HG03108 (cell line): ENCODE measurements at regions not wholly inside any gene's neighbourhood (a gene's known extent, or its start where the extent isn't known, plus 50 kb on each side); places are given as distances from the start of the nearest gene placed in this dataset.
"Not testable (repeated sequence)": the region's sequence is repeated elsewhere in the genome, so short reads cannot be mapped to it uniquely, and the experiment has no call there.

Experiments used
- ATAC-seq: cut with Tn5 transposase; IDR thresholded peaks from one replicate; pipeline ENCODE4 v1.9.1; 2021; ENCODE audit warnings: moderate library complexity; ENCODE audit not compliant: unreplicated experiment

- ATAC-seq, result no peak
These were observed 59.2 kb downstream of the EMX2 start for GRCh38 chr10:117601716-117602115.

- no peak for ATAC-seq
These were observed 60.5 kb downstream of the EMX2 start for GRCh38 chr10:117603081-117603480.

- ATAC-seq, result no peak
These were observed 61.2 kb downstream of the EMX2 start for GRCh38 chr10:117603726-117604125.

DNA sequence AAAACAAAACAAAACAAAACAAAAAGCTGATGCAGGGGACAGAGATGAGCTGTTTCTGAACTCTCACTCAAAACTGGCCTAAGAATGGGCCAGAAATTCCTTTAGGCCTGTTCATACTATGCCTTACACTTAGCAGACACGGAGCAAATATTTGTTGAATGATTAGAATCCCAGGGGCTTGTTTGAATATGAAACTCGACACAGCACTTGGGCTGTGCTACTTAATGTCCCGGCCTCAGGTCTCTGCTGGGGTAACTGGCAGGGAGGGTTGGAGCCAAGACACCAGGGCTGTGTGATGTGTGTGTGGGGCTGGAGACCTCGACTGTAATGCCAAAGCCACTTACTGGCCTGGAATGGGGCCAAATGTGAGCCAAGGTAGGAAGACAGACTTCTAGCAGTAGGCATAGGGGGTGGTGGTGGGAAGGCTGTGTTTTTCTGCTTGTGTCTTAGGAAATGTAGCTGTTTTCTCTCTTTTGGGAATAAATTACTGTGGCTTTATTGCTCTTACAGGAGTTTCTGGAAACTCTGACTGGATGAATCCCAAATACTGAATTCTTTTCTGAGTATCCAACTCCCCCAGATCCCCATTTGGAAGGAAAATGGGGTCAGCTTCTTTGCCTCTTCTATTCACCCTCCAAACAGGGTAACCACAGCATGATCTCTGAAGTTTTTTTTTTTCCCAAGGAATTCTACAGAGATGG is 66.7 kb downstream of the EMX2 start:
- no peak for ATAC-seq

GRCh38 chr10:117609796-117610170 is 67.2 kb downstream of the EMX2 start:
- no peak for ATAC-seq

DNA sequence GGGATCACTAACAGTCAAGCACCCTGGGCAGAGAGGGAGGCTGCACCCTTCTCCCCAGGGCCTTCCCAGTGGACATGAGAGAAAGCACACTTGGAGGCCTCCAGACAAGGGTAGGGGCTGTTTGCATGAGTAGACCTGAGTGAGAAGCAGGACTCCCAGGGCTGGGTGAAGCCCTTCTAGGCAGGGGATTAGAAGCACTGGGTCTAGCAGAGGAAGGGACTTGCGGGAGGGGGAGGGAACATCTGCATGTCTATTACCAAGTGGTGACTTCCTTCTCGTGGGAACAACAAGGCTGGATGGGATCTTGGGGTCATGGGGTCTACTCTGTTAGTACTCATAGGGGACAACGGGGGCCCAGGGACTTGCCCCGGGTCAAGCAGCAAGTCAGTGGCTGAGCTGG is 67.8 kb downstream of the EMX2 start:
- ATAC-seq, result no peak

GRCh38 chr10:117612113-117612512 is 69.6 kb downstream of the EMX2 start:
- no peak for ATAC-seq

GRCh38 chr10:117615649-117616048 is 73.1 kb downstream of the EMX2 start:
- no peak for ATAC-seq

DNA sequence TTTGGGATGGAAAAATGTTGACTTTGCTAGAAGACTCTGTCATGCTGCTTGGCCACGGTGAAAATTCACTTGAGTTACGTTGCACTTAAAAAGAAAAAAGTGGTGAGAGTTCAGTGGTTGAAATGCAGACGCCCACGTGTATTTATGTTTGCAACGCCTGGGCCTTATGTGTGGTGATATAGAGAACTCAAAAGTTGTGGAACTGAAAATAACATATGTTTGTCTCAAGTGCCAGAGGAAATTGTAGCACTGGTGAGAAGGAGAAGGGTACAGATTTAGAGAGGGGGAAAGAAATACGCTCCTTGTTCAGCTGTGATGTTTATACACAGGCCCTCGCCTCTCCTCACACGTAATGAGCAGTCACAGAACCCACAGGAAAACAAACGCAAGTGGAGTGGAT is 73.6 kb downstream of the EMX2 start:
- ATAC-seq, result no peak

DNA sequence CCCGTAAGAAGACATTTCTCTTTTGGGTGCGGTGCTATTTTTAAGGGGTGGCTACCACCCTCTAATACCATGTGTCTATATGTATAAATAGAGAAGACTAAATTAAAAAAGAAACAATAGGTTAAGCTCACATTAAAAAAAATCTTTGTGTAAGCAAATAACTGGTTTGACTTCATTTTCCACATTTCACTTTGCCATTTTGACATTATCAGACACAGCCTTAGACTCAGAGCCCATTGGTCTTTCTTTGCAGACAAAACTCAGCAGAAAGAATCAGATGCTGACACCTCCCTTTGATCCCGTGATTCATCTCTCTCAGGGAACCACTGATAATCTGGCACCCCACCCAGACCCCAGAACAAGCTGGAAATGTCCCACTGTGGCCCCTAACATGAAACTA is 74.5 kb downstream of the EMX2 start:
- no peak for ATAC-seq

DNA sequence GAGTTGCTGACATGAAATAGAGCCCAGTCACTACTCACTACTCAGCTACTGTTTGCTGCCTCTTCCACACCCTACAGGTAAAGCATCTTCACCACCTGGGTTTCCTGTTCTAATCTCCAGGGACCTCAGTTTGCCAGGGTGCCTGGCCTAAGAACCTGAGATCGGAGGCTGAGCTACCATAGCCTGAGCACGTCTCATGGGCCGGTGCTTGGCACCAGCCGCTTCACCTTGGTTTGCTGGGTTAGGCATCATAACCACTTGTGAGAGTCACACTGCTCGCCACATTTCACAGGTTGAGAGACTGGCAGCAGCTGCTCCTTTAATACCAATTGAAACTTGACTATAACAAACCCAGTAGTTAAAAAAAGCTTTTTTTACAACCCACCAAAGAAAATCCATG is 75.1 kb downstream of the EMX2 start:
- ATAC-seq, result no peak

- ATAC-seq, result no peak
These were observed 76.7 kb downstream of the EMX2 start for GRCh38 chr10:117619223-117619622.

- ATAC-seq, result no peak
These were observed 77.3 kb downstream of the EMX2 start for GRCh38 chr10:117619707-117620405.

DNA sequence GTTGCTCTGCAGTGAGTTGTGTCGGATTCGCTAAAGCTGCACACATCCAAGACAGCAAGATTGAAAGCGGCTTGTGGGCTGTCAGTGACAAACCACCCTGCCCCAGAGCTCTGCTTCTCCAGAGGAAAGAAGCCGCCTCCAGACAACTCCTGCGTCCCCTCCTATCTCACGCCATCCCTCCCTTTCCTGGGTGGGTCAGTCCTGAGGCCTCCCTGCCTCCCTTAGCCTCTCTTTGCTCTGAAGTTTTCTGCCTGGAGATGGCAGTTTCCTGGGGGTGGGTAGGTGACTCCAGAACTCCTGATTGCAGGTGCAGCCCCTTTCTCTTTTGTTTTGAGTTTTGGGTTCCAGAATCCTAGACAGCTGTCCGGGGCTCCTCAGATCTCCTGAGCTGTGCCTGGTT is 78.7 kb downstream of the EMX2 start:
- no peak for ATAC-seq

- no peak for ATAC-seq
These were observed 79.4 kb downstream of the EMX2 start for GRCh38 chr10:117621795-117622420.

DNA sequence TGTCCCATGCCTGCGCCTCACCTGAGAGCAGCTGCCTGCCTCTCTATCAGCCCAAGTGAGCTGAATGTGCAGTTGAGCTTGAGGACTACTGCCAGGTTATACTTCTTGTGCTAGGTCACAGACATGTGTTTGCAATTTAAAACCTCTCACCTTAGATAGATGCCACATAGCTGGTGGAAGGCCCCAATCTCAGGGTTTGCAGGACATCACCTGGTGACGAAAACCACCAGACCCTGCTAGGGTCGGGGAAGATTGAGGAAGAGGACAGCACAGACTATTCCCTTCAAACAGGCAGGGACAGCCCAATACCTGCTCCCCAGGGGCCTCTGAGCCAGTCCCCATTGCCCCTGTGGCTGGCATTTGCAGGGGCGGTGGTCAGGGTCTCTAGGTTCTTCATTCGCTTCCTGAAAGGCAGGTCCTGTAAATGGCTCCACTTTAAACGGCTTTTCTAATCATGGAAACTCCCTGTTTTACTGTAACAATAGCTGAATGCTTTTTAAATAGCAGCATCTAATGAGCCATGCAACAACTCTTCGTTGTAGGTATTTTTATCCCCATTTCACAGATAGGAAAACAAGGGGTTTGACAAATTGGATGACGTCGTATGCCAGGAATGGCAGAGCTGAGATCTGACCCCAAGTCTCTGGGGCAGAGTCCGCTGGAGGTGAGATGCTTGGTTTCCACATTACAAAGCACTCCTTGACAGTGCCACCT is 80.1 kb downstream of the EMX2 start:
- no peak for ATAC-seq

- ATAC-seq, result no peak
These were observed 83.7 kb downstream of the EMX2 start for GRCh38 chr10:117626228-117626627.

GRCh38 chr10:117627561-117627960 is 85.0 kb downstream of the EMX2 start:
- no peak for ATAC-seq

GRCh38 chr10:117629717-117630116 is 87.2 kb downstream of the EMX2 start:
- not testable (repeated sequence) for ATAC-seq

- ATAC-seq, result no peak
These were observed 89.0 kb downstream of the EMX2 start for GRCh38 chr10:117631276-117632145.

DNA sequence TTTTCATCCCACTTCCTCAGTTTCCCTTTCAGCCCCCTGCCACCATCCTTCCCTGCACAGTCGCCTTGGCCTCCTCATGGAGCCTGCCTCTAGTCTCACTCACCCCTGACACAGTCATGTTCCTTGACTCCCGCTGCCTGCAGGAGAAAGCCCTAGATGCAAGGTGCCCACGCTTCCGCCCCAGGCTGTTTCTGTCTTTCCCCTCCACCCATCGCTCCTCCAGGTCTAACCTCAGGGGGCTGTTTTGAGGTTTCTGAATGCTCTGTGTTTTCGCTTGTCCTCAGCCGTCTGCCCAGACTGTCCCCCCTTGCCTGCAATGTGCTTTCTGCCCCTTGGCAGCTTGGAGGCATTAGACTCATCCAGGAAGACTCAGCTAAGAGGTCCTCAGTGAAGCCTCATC is 89.9 kb downstream of the EMX2 start:
- no peak for ATAC-seq
